Transverse colon (tissue), 4 donors: ENCODE measurements at regions not wholly inside any gene's neighbourhood (a gene's known extent, or its start where the extent isn't known, plus 50 kb on each side); places are given as distances from the start of the nearest gene placed in this dataset.
A peak's percentile ranks its signal among the peaks of the same experiment; 100 is the strongest.

Experiments
- DNase-seq: peaks from one replicate; pipeline ENCODE4 v3.0.0-alpha.2; 2019
- H3K27ac ChIP-seq, 4 donors: fragments of 200-600 bp; sonication (generic); 2 replicates each; pipeline ENCODE4 v1.5.1; 2016 to 2018; ENCODE audit warnings: inconsistent platforms in 4 of 4
- H3K27me3 ChIP-seq: fragments of 200-600 bp; sonication (generic); 2 replicates; pipeline ENCODE4 v1.5.1; 2017; ENCODE audit warnings: inconsistent platforms
- H3K36me3 ChIP-seq, 4 donors: fragments of 200-600 bp; sonication (generic); 2 replicates each; pipeline ENCODE4 v1.5.1; 2017 to 2019; ENCODE audit warnings: inconsistent platforms in 4 of 4
- H3K4me1 ChIP-seq, 4 donors: fragments of 200-600 bp; sonication (generic); 2 replicates each; pipeline ENCODE4 v1.5.1; 2017 to 2020; ENCODE audit warnings: inconsistent platforms in 4 of 4
- H3K4me3 ChIP-seq, 4 donors: fragments of 200-600 bp; sonication (generic); 1 replicate in 1 of 4; 2 replicates in 3 of 4; pipeline versions ENCODE4 v1.5.1 to v1.6.1; 2017 to 2019; ENCODE audit warnings: inconsistent platforms in 4 of 4
- H3K9me3 ChIP-seq, 2 donors: fragments of 200-600 bp; sonication (generic); 2 replicates each; pipeline ENCODE4 v1.5.1; 2017 to 2019; ENCODE audit warnings: inconsistent platforms in 2 of 2
- EP300 ChIP-seq: sonication (generic); formaldehyde crosslinking; IDR thresholded peaks from one replicate; pipeline ENCODE4 v1.6.1; 2017; ENCODE audit warnings: antibody characterized with exemption, low read depth
- POLR2A ChIP-seq: fragments of 450-650 bp; IDR thresholded peaks from one replicate; pipeline ENCODE4 v1.6.1; 2016; ENCODE audit warnings: antibody characterized with exemption, mild to moderate bottlenecking, moderate library complexity
- POLR2AphosphoS5 ChIP-seq, 3 donors: sonication (generic); formaldehyde crosslinking; IDR thresholded peaks; one replicate each; pipeline ENCODE4 v1.6.1; 2016; ENCODE audit warnings: antibody characterized with exemption in 3 of 3
- WGBS, 2 donors: methylation state at CpG; one replicate each; pipeline ENCODE4 v1.1.5; 2018; ENCODE audit warnings: low coverage in 1 of 2; 5-methylcytosine and 5-hydroxymethylcytosine counted together
- in situ Hi-C, 4 donors: fragments of 200-750 bp; cut with MboI; loops; one replicate each; pipeline versions ENCODE4 v1.15.0 to v1.15.1; 2017; ENCODE audit warnings: low sequenced_read_pairs in 3 of 4, low pct_ligation_motif_present in 1 of 4, low pct_unique_long_range_greater_than_20kb in 1 of 4
- intact Hi-C: fragments of 100-400 bp; cut with DNase I; formaldehyde crosslinking; loops from one replicate; pipeline ENCODE4 v1.15.1; 2023; ENCODE audit warnings: low total_unique reads
- TF ChIP-seq, protein P1 (sequence below), 5 experiments: fragments of 200-600 bp in 3 of 5; fragments of 450-650 bp in 2 of 5; sonication (generic) in 3 of 5; IDR thresholded peaks; 1 replicate in 2 of 5; 2 replicates in 3 of 5; pipeline ENCODE4 v1.5.1; 2016 to 2017; ENCODE audit warnings: antibody characterized with exemption in 5 of 5, inconsistent platforms in 3 of 5, mild to moderate bottlenecking in 2 of 5, moderate library complexity in 1 of 5

DNA sequence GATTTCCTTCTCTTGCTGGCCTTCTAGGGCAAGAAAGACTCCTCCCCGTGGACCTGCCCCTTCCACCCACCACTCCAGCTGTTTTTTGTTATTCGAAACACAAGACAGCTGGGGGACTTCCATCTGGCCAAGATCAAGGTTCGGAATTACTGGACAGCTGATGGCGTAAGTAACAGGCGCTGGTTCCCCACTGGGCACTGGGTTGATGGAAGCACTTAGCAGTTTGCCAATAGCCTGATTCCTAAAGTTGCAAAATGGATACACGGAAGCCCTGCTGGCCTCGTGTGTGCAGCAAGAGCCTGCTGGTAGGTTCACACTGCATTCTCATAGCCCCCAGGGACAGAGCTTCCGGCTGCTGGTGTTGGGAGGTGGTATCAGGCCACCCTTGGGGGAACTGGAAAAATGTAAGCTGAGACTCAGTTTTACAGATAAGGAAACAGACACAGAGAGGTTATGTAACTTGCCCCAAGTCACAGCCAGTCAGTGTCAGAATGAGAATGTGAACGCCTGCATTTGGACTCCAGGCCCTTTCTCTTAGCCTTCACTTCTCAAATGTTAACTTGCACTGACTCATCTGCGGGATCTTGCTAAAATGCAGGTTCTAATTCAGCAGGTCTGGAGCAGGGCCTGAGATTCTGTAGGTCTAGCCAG, 171.7 kb downstream of the KATNIP start:
- intact Hi-C loops = no loop called here
- DNase-seq = peak; percentile 37
- 30 to 75% methylated on average over 2 to 10 of the region's 10 CpGs for WGBS, 2 donors
- H3K4me3 ChIP-seq = no peak overlapping the region
- no peaks in the 10 kb centered on the region for H3K9me3 ChIP-seq
- H3K36me3 ChIP-seq = no peaks in the 10 kb centered on the region
- H3K27ac ChIP-seq = peak overlapping the region; percentile 57 to 76 (median 66)
- in situ Hi-C loops = no loop called here
- TF ChIP-seq, protein P1, sequence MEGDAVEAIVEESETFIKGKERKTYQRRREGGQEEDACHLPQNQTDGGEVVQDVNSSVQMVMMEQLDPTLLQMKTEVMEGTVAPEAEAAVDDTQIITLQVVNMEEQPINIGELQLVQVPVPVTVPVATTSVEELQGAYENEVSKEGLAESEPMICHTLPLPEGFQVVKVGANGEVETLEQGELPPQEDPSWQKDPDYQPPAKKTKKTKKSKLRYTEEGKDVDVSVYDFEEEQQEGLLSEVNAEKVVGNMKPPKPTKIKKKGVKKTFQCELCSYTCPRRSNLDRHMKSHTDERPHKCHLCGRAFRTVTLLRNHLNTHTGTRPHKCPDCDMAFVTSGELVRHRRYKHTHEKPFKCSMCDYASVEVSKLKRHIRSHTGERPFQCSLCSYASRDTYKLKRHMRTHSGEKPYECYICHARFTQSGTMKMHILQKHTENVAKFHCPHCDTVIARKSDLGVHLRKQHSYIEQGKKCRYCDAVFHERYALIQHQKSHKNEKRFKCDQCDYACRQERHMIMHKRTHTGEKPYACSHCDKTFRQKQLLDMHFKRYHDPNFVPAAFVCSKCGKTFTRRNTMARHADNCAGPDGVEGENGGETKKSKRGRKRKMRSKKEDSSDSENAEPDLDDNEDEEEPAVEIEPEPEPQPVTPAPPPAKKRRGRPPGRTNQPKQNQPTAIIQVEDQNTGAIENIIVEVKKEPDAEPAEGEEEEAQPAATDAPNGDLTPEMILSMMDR (IDR thresholded peaks at IDR 0.05) = no peak
- TF ChIP-seq POLR2A (no peak), EP300 (no peak), POLR2AphosphoS5 (IDR thresholded peaks at IDR 0.05) (peak; percentile 50 to 74 (median 72))
- H3K27me3 ChIP-seq = no peaks in the 10 kb centered on the region
- H3K4me1 ChIP-seq = peaks cover 14 to 38% (median 33%) of the 10 kb centered on the region in 4 donors

DNA sequence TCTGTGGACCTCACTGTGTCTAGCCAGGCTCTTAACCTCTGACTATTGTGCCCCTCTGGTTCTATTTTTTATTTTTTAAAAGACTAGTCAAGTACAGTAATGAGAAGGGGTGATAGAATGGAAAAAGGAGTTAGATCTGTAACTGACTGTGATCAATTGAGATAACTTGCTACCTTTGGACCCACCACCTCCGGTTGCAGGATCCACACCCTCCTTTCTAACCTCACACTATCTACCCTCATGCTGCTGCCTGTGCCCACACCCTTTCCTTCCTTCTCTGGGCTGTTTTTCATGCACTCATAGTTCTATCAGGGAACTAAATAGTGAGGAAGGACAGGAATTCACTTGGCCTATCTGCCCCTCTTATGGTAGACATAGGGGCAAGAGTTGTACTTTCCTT, 172.3 kb downstream of the KATNIP start:
- no peak overlapping the region for H3K4me3 ChIP-seq
- H3K9me3 ChIP-seq = no peaks in the 10 kb centered on the region
- 0 to 39% methylated on average over 1 of the region's 1 CpG for WGBS, 2 donors
- H3K4me1 ChIP-seq = peaks cover 14 to 38% (median 33%) of the 10 kb centered on the region in 4 donors
- TF ChIP-seq EP300 (no peak), POLR2A (no peak), POLR2AphosphoS5 (IDR thresholded peaks at IDR 0.05) (no peak)
- TF ChIP-seq, protein P1 (IDR thresholded peaks at IDR 0.05) = no peak
- peak; percentile 29 for DNase-seq
- peak overlapping the region; percentile 57 to 76 (median 66) for H3K27ac ChIP-seq
- in situ Hi-C loops = no loop called here
- no peaks in the 10 kb centered on the region for H3K27me3 ChIP-seq
- H3K36me3 ChIP-seq = no peaks in the 10 kb centered on the region
- intact Hi-C loops = no loop called here

DNA sequence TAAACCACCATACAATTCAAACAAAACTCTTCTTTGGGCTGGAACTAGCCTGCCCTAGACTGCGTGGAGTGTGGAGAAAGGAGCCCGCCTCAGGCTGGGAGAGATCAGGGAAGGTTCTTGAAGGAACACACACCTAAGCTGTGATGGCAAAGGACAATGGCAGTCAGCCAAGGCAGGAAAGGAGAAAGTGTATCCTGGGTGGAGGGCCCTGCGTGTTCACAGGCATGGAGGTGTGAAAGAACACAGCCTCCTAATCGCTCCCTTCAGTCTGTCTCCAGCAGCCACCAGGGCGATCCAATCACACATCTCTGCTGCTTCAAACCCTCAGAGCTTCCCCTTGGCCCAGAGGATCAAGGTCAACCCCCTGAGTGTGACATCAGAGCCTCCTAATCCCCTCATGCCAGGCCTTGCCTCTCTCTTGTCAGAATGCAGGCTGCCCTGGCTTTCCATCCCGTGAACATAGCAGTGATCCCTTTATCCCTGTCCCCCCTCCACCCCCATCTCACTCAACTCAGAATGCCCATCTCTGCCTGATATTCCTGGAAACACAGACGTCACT, 173.0 kb downstream of the KATNIP start:
- intact Hi-C loops = no loop called here
- peak overlapping the region; percentile 57 to 76 (median 66) for H3K27ac ChIP-seq
- WGBS, 2 donors = 82 to 100% methylated on average over 4 to 7 of the region's 7 CpGs
- no peak for DNase-seq
- peaks cover 14 to 38% (median 33%) of the 10 kb centered on the region in 4 donors for H3K4me1 ChIP-seq
- no peak overlapping the region for H3K4me3 ChIP-seq
- no peaks in the 10 kb centered on the region for H3K36me3 ChIP-seq
- TF ChIP-seq EP300 = no peak
- no peak for TF ChIP-seq POLR2A
- no peak for TF ChIP-seq POLR2AphosphoS5 (IDR thresholded peaks at IDR 0.05)
- TF ChIP-seq, protein P1 (IDR thresholded peaks at IDR 0.05) = no peak
- in situ Hi-C loops = no loop called here
- H3K27me3 ChIP-seq = no peaks in the 10 kb centered on the region
- H3K9me3 ChIP-seq = no peaks in the 10 kb centered on the region

DNA sequence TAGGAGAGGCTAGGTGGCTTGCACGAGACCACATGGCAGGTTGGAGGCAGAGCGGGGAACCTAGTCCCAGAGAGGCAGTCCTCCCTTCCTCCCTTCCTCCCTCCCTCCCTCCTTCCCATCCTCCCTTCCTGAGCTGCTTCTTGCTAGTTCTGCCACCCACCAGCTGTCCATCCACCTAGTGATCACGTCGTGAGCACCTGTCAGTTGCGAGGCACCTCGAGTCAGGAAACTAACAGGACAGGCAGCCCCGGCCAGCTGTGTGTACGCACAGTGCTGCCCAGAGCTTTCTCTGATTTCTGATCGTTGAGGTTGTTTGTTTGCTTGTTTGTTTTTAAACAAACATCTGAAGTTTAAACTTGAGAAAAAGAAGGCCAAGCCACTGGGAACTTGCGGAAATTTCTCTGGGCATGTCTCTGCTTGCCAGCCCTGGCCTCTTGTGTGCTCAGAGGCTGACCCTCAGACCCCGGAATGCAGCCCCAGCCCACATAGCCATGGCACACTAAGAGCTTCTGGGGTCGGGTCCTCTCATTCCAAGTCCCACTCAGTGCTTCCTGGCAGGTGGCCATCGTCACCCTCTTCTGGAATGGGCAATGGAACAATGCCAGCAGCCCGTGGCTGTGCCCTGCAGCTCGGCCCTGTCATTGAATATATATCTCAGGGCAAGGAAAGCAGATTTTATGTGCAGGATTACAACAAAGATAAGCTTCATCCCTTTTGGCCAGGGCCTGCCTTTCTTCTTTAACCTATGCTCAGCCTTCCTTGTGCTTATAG, 174.0 kb downstream of the KATNIP start:
- H3K4me3 ChIP-seq = no peak overlapping the region
- WGBS, 2 donors = 56% methylated on average over 15 of the region's 15 CpGs; no CpG with 5 or more reads in 1 of the 2 donors
- no peaks in the 10 kb centered on the region for H3K27me3 ChIP-seq
- H3K27ac ChIP-seq = peak overlapping the region; percentile 8 to 47 (median 36)
- peaks cover 14 to 38% (median 33%) of the 10 kb centered on the region in 4 donors for H3K4me1 ChIP-seq
- peak; percentile 22 for DNase-seq
- TF ChIP-seq EP300 = no peak
- TF ChIP-seq POLR2A = no peak
- TF ChIP-seq POLR2AphosphoS5 (IDR thresholded peaks at IDR 0.05) = no peak
- TF ChIP-seq, protein P1 (IDR thresholded peaks at IDR 0.05) = no peak
- intact Hi-C loops (no loop called here), in situ Hi-C loops (no loop called here)
- H3K9me3 ChIP-seq = no peaks in the 10 kb centered on the region
- no peaks in the 10 kb centered on the region for H3K36me3 ChIP-seq
